Hypothalamus (tissue), 51 donors: ENCODE measurements at regions not wholly inside any gene's neighbourhood (a gene's known extent, or its start where the extent isn't known, plus 50 kb on each side); places are given as distances from the start of the nearest gene placed in this dataset.
"Not testable (repeated sequence)": the region's sequence is repeated elsewhere in the genome, so short reads cannot be mapped to it uniquely, and the experiment has no call there.

Experiments
- DNase-seq, 51 donors: peaks; one replicate each; lab custom pipeline; 2025; lab: John Stamatoyannopoulos, UW

DNA sequence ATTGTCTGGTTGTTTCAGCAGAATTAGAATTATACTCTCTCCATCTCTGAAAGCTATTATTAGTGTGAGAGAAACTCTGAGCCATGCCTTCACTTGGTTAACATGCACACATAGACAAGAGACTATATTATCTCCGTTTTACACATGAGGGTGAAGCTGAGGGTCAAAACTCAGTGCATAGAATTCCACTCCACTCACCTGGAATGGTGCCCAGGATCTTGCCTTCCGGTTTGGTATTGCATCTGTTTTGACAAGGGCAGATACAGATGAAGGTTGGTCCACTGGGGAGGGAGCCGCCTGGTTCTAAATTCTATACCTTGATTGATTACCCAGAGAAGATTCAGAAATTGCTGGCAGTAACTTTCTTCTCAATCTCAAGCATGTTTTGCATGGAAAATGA lies 149.5 kb upstream of the PELI2 start:
- DNase-seq = no peak

DNA sequence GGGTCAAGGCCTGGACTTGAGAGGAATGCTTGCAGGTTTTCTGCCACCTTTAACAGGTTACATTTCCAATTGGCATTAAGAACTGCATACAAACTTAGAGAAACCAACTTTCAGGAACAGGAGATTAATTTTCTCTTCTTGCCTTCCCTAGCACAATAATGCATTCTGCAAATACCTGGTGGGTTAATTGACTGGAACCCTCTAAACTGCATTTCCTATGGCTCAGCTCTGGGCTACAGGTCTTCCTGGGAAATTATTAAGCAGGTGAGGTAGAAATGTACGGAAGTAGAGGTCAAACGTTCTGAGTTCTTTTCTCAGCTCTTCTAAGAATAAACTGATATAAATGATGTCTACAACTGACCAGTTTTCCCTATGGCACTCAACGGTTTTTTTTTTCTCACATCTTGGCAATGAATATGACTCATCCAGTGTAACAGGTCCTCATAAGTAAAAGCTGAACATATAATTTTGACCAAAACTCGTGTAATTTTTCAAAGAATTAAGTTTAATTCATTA lies 144.9 kb upstream of the PELI2 start:
- DNase-seq = no peak

- DNase-seq = no peak
Observed at GRCh38 chr14:55973911-55974630, 144.1 kb upstream of the PELI2 start.

DNA sequence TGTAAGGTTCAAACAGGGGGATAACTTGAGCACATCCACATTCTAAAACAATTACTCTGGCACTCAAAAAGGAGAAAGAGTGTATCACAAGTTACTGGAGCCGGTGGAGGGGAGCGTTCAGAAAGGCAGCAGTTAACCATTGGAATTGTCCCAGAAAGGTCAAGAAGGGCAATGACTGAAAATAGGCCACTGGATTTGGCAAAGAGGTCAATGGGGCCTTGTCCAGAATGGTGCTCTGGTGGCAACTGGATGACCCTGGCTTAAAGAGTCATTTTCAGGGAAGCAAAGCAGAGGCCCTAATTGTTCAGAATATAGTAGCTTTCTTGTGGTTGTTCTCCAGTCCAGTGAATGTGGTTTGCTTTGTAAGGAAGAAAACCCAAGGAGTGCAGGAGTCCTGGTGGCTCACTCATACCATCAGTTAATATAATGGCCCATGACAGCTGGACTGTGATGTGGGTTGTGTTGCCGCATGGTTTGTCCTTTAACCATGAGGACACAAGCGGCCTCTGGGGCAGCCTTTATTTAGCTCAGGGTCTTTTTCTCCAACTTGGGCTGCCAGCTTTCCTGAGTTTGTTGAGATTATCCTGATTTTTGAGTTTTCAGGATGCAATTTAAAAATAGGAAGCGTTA lies 142.8 kb upstream of the PELI2 start:
- DNase-seq = no peak

DNA sequence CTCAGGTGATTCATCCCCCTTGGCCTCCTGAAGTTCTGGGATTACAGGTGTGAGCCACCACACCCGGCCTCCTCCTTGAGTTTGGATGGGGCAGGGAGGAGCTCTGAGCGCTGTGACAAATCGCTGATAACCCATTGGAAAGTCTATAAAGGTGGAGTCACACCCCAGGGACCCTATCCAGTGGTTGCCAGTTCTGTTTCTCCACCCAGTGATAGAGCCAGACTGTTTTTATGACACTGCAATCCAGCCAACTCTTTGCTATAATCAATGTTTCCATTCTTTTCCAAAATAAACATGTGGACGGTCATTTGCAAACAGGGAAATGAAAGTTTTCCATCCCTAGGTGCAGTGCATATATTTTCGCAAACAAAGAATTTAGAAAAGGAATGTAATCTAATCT lies 142.0 kb upstream of the PELI2 start:
- no peak for DNase-seq

- no peak for DNase-seq
Observed at GRCh38 chr14:55976655-55977054, 141.6 kb upstream of the PELI2 start.

DNA sequence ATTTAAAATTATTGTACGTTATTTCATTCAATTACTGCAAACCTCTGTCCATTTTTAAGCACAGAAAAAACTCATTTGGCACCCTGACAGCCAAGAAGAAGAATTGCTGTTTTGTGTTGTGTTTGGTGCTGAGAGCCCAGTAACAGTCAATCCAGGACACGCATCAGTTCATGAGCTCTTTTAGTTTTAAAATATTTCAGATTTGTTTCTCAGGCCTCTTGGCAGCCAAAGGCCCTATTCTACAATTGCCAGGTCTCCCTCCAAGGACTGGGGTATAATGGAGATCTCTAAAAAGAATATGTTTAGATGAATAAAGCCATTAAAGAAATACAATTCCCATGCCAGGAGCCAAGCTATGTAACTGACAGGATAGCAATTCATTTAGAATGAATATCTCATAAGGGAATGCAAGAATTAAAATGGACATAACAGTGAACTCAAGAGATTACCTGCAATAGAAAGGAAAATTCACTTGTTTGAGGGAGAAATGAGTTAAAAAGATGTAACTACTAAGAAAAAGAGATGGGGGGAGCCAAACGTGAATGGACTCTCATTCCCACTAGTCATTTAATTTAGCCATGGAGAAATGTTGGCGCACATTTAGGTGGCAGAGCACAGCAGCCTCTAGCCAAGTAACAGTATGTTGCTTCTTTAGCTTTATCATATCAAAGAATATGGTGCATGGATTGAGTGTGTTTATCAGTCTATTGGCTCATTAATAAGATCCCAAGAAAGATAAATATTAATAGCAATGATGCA lies 140.6 kb upstream of the PELI2 start:
- DNase-seq = peak in 9 of 51 donors; percentile 2 to 50 (median 20)

- DNase-seq = peak in 3 of 51 donors; percentile 15 to 47 (median 15)
Observed at GRCh38 chr14:55979096-55979495, 139.1 kb upstream of the PELI2 start.

GRCh38 chr14:55979781-55980180 lies 138.4 kb upstream of the PELI2 start:
- DNase-seq = no peak

GRCh38 chr14:55980970-55981369 lies 137.2 kb upstream of the PELI2 start:
- no peak for DNase-seq

DNA sequence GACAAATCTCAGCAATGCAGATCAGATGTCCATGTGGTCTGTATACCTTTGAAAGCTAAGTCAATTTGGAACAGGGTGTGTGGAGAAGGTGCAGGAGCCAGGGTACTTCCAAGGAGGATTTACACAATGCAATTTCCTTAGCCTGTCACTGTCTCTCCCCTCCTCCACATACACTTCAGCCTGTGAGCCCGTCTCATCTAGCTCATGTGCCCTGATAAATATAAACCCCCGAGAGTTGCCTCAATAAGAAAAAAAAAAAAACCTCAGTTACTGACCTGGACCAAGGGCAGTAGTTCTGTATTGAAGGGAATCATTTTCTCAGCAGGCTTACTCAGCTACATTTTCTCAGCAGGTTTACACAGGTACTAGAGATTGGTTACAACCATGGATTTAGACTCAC lies 132.1 kb upstream of the PELI2 start:
- no peak for DNase-seq

DNA sequence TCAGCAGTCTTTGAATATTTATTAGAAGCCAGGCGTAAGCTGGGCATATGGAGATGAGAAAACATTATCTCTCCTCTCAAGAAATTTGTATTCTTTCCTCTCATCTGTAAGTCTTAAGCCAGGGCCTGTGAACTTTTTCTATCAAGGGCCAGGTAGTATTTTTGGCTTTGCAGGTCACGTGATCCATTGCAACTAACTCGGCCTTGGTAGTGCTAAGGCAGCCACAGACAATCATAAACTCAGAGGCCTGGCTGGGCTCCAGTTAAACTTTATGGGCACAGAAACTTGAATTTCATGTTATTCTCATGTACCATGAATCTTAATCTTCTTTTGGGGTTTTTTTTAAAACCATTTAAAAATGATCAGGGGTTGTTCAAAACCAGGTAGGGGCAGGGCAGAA lies 117.4 kb upstream of the PELI2 start:
- no peak for DNase-seq

GRCh38 chr14:56002342-56002741 lies 115.9 kb upstream of the PELI2 start:
- DNase-seq = no peak

DNA sequence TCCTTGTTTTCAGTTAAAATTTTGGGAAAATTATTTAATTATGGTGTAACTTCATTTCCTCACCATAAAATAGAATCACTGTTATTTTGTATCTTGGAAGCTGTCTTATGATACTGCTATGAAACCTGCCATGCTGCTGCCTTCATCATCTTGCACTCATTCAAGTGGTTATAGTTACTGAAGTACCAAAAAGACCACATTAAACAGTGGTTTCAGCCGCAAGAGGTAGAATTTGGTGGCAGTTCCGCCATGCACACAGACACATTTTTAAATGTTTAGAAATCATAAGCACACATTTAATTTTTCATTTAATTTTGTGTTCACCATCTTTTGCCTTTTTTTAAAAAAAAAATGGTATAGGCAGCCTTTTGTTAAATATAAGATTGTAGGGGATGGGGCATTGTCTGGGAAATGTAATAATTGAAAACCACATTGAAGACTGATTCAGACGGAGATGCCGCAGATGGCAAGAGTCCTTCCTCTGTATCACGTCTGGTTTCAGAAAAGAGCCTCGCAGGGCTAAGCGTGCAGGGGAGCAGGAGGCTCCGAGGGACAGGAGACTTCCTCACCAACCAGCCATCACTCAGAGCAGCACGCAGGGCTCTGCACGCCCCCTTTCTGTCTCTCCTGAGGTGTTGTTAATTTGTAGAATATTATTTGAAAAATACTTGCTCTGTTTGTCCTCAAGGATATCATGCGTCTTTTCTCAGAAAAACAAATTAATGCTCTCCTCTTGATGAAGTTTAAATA lies 115.2 kb upstream of the PELI2 start:
- no peak for DNase-seq

GRCh38 chr14:56004323-56004722 lies 113.9 kb upstream of the PELI2 start:
- no peak for DNase-seq

DNA sequence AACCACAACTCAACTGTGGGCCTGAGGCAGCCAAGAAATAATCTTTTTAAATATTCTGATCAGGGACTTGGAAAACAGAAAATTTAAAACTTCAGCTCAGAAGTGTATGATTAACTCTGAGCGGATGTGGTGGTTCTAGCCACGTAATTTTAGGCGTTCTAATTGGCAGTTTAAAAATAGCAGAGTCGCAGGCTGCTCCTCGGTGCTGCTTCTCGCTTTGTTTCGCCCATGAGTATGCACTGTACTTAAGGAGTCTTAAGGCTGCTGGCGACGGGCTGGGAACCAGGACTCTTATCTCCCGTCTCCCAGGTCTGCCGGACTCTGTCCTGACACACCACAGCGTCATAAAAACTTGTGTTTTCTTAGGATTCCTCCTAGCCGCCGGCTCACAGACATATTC lies 113.4 kb upstream of the PELI2 start:
- peak in 7 of 51 donors; percentile 4 to 25 (median 11) for DNase-seq

DNA sequence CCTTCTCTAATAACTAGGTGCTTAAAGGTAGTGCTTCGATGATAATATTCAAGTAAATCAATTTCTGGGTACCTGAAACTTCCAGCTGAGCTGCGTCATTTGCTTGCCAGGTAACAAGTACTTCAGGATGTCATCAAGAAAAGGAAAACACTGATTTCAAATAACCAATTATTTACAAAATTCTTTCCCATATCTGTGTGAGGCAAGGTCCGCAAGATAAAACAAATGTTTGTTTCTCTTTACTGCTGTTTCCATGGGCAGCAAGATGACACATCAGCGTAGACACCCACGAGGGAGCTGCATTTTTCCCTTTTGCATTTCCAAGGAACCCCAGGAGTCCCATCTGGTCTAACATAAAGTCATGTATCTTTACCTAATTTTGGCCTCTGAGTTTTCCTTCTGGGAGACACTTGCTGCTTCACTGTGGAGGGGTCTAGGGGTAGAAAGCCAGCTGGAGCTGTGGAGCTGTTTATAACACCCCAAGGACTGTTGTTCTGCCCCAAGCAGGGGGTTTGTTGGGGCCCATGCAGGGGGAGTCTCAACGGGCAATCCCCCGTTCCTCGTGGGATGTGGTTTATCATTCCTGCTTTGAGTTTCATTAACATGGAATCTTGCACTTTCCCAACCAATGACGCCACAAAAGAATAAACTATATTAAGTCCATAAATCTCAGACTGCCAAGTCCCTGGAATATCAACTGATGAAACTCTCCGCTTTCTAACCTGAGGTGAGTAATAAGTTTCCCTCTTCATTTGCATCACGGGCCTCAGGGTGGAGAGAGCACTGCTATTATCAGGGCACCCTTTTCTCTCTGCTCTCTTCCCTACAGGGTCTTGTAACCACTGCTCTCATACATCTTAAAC lies 112.8 kb upstream of the PELI2 start:
- DNase-seq = peak in 8 of 51 donors; percentile 6 to 36 (median 10)

GRCh38 chr14:56007491-56007890 lies 110.7 kb upstream of the PELI2 start:
- DNase-seq = not testable (repeated sequence)

DNA sequence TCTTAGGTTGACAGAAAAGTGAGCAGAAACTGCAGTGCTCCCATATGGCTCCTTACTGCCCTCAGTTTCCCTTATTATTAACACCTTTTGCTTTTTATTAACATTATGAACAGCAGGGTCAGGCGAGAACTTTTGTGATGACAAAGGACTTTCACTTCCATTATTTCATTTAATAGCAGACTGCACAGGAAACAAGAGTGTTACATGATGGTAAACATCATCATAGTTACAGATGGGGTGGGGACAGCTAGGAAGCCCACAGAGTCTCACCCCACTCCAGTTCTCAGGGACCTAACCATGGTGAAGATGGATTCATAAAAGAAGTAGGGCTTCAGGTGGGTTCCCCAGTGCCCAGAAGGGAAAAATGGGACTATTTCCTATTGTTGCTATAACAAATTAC lies 110.1 kb upstream of the PELI2 start:
- no peak for DNase-seq

DNA sequence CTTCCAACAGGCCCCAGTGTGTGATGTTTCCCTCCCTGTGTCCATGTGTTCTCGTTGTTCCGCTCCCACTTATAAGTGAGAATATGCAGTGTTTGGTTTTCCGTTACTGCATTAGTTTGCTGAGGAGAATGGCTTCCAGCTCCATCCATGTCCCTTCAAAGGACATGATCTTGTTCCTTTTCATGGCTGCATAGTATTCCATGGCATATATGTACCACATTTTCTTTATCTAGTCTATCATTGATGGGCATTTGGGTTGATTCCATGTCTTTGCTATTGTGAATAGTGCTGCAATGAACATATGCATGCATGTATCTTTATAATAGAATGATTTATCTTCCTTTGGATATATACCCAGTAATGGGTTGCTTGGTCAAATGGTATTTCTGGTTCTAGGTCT lies 109.5 kb upstream of the PELI2 start:
- not testable (repeated sequence) for DNase-seq
